MCF 10A (cell line): ENCODE measurements at regions not wholly inside any gene's neighbourhood (a gene's known extent, or its start where the extent isn't known, plus 50 kb on each side); places are given as distances from the start of the nearest gene placed in this dataset.

Source experiments
- BruUV-seq: library from RNA; stranded (reverse); fragments of 400-500 nt; replicated peaks from 2 replicates; lab custom pipeline; 2021; lab: Mats Ljungman, UMichigan
- CTCF ChIA-PET: fragments of 300-600 bp; sonication (Branson Sonifier 250); formaldehyde crosslinking; extraction: SDS; loops from one replicate; lab custom pipeline; 2021; ENCODE audit warnings: antibody characterized with exemption, inconsistent platforms; lab: Yijun Ruan, JAX
- POLR2A ChIA-PET: fragments of 300-600, 350-650 bp; sonication (Branson Sonifier 250); formaldehyde crosslinking; extraction: SDS; loops from one replicate; lab custom pipeline; 2020; ENCODE audit warnings: antibody characterized with exemption, inconsistent platforms; lab: Yijun Ruan, JAX
- DNase-seq: peaks from one replicate; pipeline ENCODE4 v3.0.0-alpha.2; 2018; ENCODE audit not compliant: unreplicated experiment
- H3K27ac Mint-ChIP-seq: one replicate; pipeline ENCODE4 v1.8.0; 2022; ENCODE audit warnings: mild to moderate bottlenecking, low read depth, mixed read lengths; ENCODE audit not compliant: unreplicated experiment
- H3K27me3 Mint-ChIP-seq: one replicate; pipeline ENCODE4 v1.8.0; 2022; ENCODE audit warnings: mixed read lengths; ENCODE audit not compliant: insufficient read depth, unreplicated experiment
- H3K36me3 Mint-ChIP-seq: one replicate; pipeline ENCODE4 v1.8.0; 2022; ENCODE audit warnings: mild to moderate bottlenecking, moderate library complexity, mixed read lengths; ENCODE audit not compliant: insufficient read depth, unreplicated experiment
- H3K4me1 Mint-ChIP-seq: one replicate; pipeline ENCODE4 v1.8.0; 2022; ENCODE audit warnings: mixed read lengths; ENCODE audit not compliant: insufficient read depth, unreplicated experiment
- H3K4me3 Mint-ChIP-seq: one replicate; pipeline ENCODE4 v1.8.0; 2022; ENCODE audit warnings: mild to moderate bottlenecking, moderate library complexity, mixed read lengths; ENCODE audit not compliant: unreplicated experiment
- H3K9me3 Mint-ChIP-seq: one replicate; pipeline ENCODE4 v1.8.0; 2022; ENCODE audit warnings: mixed read lengths; ENCODE audit not compliant: unreplicated experiment
- CTCF ChIP-seq: fragments of 200-600 bp; IDR thresholded peaks from one replicate; pipeline ENCODE4 v1.8.0; 2022; ENCODE audit warnings: antibody characterized with exemption, mild to moderate bottlenecking; ENCODE audit not compliant: unreplicated experiment
- intact Hi-C: fragments of 100-400 bp; cut with micrococcal nuclease; formaldehyde crosslinking; loops from 2 replicates; pipeline ENCODE4 v1.14.1; 2022

GRCh38 chr2:144241801-144242200 lies 278.1 kb downstream of the ZEB2 start:
- Mint-ChIP-seq H3K27me3 (no peaks in the 10 kb centered on the region), H3K4me3 (no peak overlapping the region), H3K9me3 (no peaks in the 10 kb centered on the region), H3K4me1 (peaks cover 4% of the 10 kb centered on the region), H3K36me3 (no peaks in the 10 kb centered on the region), H3K27ac (no peak overlapping the region)
- DNase-seq: no peak
- POLR2A ChIA-PET: interaction anchor here (0.7 to 1.6 kb wide), 3 partner anchors 10 to 144 kb away, joined by 3 to 4 read pairs (median 3); no protein-coding TSS in a partner anchor
- BruUV-seq: no TSS peak
- intact Hi-C loops: no loop called here
- CTCF ChIA-PET: interaction anchor here (0.6 to 0.7 kb wide), 4 partner anchors 16 to 1201 kb away, joined by 3 to 8 read pairs (median 4); no protein-coding TSS in a partner anchor
- no peak for TF ChIP-seq CTCF

- TF ChIP-seq CTCF: no peak
- ChIA-PET POLR2A (no interaction called here), CTCF (no interaction called here)
- Mint-ChIP-seq H3K9me3 (no peaks in the 10 kb centered on the region), H3K27me3 (no peaks in the 10 kb centered on the region), H3K36me3 (no peaks in the 10 kb centered on the region), H3K27ac (no peak overlapping the region), H3K4me3 (no peak overlapping the region), H3K4me1 (peaks cover 4% of the 10 kb centered on the region)
- BruUV-seq: no TSS peak
- DNase-seq: no peak
- intact Hi-C loops: no loop called here
Measured at GRCh38 chr2:144240656-144241339, 279.1 kb downstream of the ZEB2 start.

GRCh38 chr2:144239726-144240125 lies 280.2 kb downstream of the ZEB2 start:
- POLR2A ChIA-PET: interaction anchor here (0.8 kb wide), 1 partner anchor 19 kb away, joined by 3 read pairs; no protein-coding TSS in a partner anchor
- no peak overlapping the region for H3K27ac Mint-ChIP-seq
- no peak for DNase-seq
- no TSS peak for BruUV-seq
- no peaks in the 10 kb centered on the region for H3K9me3 Mint-ChIP-seq
- H3K4me1 Mint-ChIP-seq: peaks cover 4% of the 10 kb centered on the region
- TF ChIP-seq CTCF: no peak
- intact Hi-C loops: no loop called here
- no peak overlapping the region for H3K4me3 Mint-ChIP-seq
- CTCF ChIA-PET: interaction anchor here (1.2 kb wide), 1 partner anchor 40 kb away, joined by 3 read pairs; no protein-coding TSS in a partner anchor
- no peaks in the 10 kb centered on the region for H3K36me3 Mint-ChIP-seq
- H3K27me3 Mint-ChIP-seq: no peaks in the 10 kb centered on the region

- intact Hi-C loops: no loop called here
- CTCF ChIA-PET: interaction anchor here (1.2 kb wide), 1 partner anchor 40 kb away, joined by 3 read pairs; no protein-coding TSS in a partner anchor
- no peak for TF ChIP-seq CTCF
- DNase-seq: no peak
- Mint-ChIP-seq H3K27ac (no peak overlapping the region), H3K4me3 (no peak overlapping the region), H3K9me3 (no peaks in the 10 kb centered on the region), H3K36me3 (no peaks in the 10 kb centered on the region), H3K4me1 (peaks cover 4% of the 10 kb centered on the region), H3K27me3 (no peaks in the 10 kb centered on the region)
- POLR2A ChIA-PET: interaction anchor here (0.8 to 1.4 kb wide), 3 partner anchors 12 to 19 kb away, joined by 3 to 4 read pairs (median 3); no protein-coding TSS in a partner anchor
- no TSS peak for BruUV-seq
Measured at GRCh38 chr2:144239306-144239705, 280.6 kb downstream of the ZEB2 start.
